NT2/D1 (cell line): ENCODE measurements at regions not wholly inside any gene's neighbourhood (a gene's known extent, or its start where the extent isn't known, plus 50 kb on each side); places are given as distances from the start of the nearest gene placed in this dataset.

Experiments
- SUZ12 ChIP-seq: IDR thresholded peaks from 2 replicates; pipeline ENCODE4 v1.6.1; 2011; ENCODE audit not compliant: insufficient read length, insufficient read depth; ENCODE audit errors: extremely low read depth
- YY1 ChIP-seq: IDR thresholded peaks from 2 replicates; pipeline ENCODE4 v1.6.1; 2011; ENCODE audit not compliant: insufficient read length, insufficient read depth
- ZNF274 ChIP-seq: IDR thresholded peaks from 2 replicates; pipeline ENCODE4 v1.6.1; 2011; ENCODE audit warnings: mild to moderate bottlenecking, low read depth, low read length

DNA sequence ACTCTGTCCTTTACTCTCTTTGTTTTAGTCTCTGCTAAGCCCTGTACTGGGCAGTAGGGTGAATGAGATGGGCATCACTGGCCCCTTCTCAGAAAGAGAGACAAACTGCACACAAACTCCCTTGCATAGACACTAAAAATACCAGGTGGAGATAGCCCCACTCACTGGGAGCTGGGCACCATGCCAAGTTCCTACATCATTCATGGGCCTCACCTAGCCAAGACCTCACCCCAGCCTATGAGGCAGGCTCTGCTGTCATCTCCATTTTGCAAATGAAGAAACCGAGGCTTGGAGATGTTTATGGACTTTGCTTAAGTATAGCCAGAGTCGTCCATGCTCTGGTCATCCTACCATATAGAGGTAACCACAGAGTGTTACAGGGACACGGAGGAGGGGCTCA is 499.8 kb upstream of the CDH11 start:
- no peak for TF ChIP-seq ZNF274
- TF ChIP-seq YY1: no peak
- TF ChIP-seq SUZ12: no peak
